ENCODE measurements at regions not wholly inside any gene's neighbourhood (a gene's known extent, or its start where the extent isn't known, plus 50 kb on each side); places are given as distances from the start of the nearest gene placed in this dataset.
"Not testable (repeated sequence)": the region's sequence is repeated elsewhere in the genome, so short reads cannot be mapped to it uniquely, and the experiment has no call there.

GRCh38 chr3:118760585-118761290 lies 273.9 kb downstream of the IGSF11 start:
- DNase-seq (ENCODE audit: low read depth in 2 of 2): no peak

DNA sequence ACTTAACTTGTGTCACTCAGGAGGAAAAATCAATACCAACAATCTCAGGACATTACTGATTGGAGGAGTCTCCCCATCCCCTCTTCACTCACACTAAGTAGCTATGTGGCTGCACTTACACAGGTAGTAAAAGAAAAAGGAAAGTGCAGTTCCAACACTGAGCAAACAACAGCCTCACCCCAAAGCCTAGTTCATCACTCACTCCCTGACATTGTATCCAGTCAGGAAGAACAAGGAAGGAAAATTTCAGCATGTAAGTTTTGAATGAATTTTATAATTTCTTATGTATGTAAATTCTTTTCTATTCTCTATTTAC lies 273.4 kb downstream of the IGSF11 start:
- DNase-seq (ENCODE audit: low read depth in 2 of 2): no peak

GRCh38 chr3:118765636-118766305 lies 268.9 kb downstream of the IGSF11 start:
- DNase-seq (ENCODE audit: low read depth in 2 of 2): no peak

DNA sequence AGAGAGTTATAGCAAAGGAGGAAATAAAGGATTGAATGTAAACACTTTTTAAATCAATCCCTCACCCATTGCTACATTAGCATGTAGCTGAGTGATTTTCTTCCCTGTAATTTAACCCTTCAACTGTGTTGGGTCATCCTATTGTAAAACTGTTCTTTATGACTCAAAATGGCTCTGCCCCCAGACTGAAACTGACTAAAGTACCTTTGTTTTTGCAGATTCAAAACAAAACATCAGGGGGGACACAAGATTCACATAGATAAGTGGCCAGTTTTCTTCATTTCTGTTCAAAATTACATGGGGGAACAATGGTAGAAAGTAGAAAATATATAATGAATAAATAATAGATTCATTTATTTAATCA lies 268.4 kb downstream of the IGSF11 start:
- no peak for DNase-seq (ENCODE audit: low read depth in 2 of 2)

DNA sequence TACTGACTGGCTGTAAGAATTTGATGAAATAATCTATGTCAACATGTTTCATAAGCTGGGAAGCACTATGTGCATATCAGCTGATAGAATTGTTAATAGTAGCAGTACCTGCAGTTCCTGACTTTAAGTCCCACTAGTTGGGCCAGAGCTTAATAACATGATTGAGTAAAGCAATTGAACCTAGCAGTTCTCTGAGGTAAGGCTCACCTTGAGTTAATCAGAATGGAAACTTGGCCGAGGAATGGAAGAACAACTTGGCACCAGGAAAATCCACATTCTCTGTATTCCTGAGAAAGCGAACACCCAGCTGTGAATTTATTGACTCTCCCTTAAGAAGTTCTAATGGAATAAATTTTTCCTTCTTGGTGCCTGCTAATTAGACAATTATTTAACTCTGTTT lies 262.6 kb downstream of the IGSF11 start:
- DNase-seq (ENCODE audit: low read depth in 2 of 2): no peak

- DNase-seq (ENCODE audit: low read depth in 2 of 2): no peak
These were observed 262.1 kb downstream of the IGSF11 start for GRCh38 chr3:118772547-118773011.

DNA sequence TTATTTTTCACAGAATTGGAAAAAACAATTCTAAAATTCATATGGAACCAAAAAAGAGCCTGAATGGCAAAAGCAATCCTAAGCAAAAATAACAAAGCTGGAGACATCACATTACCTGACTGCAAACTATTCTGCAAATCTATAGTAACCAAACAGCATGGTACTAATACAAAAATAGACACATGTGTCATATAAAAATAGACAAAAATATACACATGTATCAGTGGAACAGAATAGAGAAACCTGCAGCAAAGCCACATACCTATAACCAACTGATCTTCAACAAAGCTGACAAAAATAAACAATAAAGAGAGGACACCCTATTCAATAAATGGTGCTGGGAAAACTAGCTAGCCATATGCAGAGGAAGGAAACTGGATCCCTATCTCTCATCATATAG lies 259.6 kb downstream of the IGSF11 start:
- DNase-seq (ENCODE audit: low read depth in 2 of 2): no peak

GRCh38 chr3:118778201-118778600 lies 256.4 kb downstream of the IGSF11 start:
- no peak for DNase-seq (ENCODE audit: low read depth in 2 of 2)

DNA sequence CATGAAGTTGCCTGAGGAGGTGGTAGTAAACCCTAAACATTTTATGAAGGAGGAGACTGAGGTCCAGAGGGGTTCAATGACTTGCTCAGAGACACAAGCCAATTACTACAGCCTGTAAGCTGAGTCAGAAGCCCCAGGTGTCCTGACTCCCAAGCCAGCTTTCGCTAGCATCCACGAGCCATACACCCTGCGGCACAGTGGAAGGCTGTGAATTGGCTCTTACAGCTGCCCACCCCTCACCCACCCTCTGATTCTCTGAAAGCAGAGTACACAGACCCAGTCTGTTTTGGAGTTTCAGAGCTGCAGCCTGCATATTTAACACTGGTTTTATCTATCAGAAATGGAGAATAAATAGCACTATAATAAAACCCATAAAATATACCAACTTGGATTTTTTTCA lies 253.4 kb downstream of the IGSF11 start:
- DNase-seq (ENCODE audit: low read depth in 2 of 2): no peak

DNA sequence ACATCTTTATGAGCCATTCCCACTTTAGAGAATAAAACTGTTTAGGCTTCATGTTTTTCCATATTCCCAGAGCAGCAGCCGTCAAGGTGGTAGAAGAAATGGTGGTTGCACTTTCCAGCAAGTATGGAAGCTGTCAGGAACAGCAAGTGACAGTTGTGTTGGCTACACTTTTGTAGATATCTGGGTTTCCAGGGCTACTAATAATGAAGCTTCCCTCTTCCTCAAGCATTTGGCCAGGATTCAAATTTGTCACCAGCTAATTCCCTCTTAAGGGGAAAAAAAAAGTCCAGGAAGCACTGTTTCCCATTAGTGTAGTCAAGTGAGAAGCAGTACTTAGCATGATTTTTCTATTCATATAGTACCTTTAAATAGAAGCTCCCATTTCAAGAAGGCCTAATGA lies 252.8 kb downstream of the IGSF11 start:
- no peak for DNase-seq (ENCODE audit: low read depth in 2 of 2)

- DNase-seq (ENCODE audit: low read depth in 2 of 2): no peak
These were observed 251.9 kb downstream of the IGSF11 start for GRCh38 chr3:118782755-118783202.

- no peak for DNase-seq (ENCODE audit: low read depth in 2 of 2)
These were observed 249.2 kb downstream of the IGSF11 start for GRCh38 chr3:118785415-118785814.

GRCh38 chr3:118791246-118791645 lies 243.4 kb downstream of the IGSF11 start:
- DNase-seq (ENCODE audit: low read depth in 2 of 2): no peak

DNA sequence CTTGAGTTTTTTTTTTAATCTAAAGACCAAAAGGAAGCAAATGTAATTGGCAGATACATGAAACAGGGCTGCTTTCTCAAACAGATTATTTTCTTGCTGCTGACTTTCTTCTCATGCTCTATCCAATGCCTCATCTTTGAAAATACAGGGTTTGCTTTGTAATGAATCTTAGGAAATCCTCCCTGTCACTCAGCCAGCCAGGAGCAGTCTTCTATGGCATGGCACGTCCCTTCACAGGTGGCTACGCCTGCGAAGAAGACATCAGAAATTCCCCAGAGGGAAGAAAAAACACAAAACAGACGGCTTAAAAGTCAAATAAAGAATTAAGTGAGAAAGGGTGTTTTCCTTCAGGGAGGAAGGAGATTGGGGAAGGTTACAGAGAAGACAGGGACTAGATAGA lies 242.5 kb downstream of the IGSF11 start:
- DNase-seq (ENCODE audit: low read depth in 2 of 2): no peak

- DNase-seq (ENCODE audit: low read depth in 2 of 2): no peak
These were observed 241.5 kb downstream of the IGSF11 start for GRCh38 chr3:118793176-118793575.

- no peak for DNase-seq (ENCODE audit: low read depth in 2 of 2)
These were observed 235.3 kb downstream of the IGSF11 start for GRCh38 chr3:118799303-118799702.

DNA sequence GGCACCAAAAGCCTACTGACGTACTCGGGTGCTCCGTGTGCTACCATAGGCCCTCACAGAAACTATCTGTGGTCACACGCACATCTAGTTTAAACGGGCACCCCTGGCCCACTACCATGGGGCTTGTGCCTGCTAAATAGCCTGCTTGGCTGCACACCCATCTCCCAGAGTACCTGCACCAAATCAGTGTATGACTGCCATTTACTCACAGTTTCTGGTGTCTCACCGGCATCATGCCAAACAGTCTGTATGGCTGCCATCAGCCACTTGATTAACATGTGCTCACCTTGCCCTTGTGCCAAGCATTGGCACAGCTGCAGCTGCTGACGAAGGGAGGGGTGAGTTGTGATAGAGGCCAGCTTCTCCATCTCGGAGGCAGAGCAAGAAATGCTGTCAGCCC lies 232.7 kb downstream of the IGSF11 start:
- no peak for DNase-seq (ENCODE audit: low read depth in 2 of 2)

GRCh38 chr3:118802325-118803095 lies 232.1 kb downstream of the IGSF11 start:
- DNase-seq (ENCODE audit: low read depth in 2 of 2): no peak

- DNase-seq (ENCODE audit: low read depth in 2 of 2): no peak
These were observed 231.6 kb downstream of the IGSF11 start for GRCh38 chr3:118803096-118803476.

DNA sequence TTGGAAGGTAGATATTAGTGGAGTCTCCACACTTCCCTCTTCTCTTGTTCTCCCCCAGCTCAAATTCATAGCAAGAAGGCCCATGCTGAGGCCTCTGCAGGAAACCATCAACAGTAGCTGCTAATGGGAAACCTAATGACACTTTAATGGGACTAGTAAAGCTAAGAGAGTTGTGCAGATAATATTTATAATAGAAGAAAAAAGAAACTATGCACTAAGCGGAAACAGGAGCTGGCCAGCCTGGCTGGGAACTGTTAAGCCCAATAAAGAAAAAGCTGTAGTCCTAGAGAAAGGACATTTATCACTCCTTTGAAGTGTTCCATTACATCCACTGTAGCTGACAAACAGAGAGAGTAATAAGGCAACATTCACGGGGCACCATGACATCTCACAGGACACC lies 229.6 kb downstream of the IGSF11 start:
- DNase-seq (ENCODE audit: low read depth in 2 of 2): no peak

GRCh38 chr3:118806423-118806822 lies 228.2 kb downstream of the IGSF11 start:
- no peak for DNase-seq (ENCODE audit: low read depth in 2 of 2)

DNA sequence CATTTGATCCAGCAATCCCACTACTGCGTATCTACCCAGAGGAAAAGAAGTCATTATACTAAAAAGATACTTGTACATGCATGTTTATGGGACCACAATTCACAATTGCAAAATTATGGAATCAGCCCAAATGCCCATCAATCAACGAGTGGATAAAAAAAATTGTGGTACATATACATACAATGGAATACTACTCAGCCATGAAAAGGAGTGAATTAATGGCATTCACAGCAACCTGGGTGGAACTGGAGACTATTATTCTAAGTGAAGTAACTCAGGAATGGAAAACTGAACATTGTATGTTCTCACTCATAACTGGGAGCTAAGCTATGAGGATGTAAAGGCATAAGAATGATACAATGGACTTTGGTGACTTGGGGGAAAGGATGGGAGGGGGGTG lies 227.3 kb downstream of the IGSF11 start:
- not testable (repeated sequence) for DNase-seq (ENCODE audit: low read depth in 2 of 2)

DNA sequence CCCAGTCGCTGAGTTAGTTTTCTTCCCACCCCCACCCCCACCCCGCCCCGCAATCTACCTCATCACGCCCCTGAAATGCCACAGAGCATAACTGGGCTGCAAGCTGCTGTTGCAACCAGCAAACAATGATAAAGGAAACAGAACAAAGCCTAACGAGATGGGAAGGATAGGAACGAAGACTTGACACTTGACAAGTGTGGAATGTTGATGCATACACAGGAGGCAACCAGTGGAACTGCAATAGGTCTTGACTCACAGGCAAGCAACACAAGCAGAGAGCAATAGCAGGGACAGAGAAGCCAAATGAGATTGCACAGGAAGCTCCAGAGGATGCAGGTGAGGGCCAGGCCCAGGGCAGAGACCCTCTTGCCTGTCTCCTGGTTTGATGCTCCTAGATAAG lies 225.9 kb downstream of the IGSF11 start:
- DNase-seq (ENCODE audit: low read depth in 2 of 2): no peak
